ENCODE measurements at regions not wholly inside any gene's neighbourhood (a gene's known extent, or its start where the extent isn't known, plus 50 kb on each side); places are given as distances from the start of the nearest gene placed in this dataset.
"Not testable (repeated sequence)": the region's sequence is repeated elsewhere in the genome, so short reads cannot be mapped to it uniquely, and the experiment has no call there.

GRCh38 chr2:239747771-239748170, 277.4 kb downstream of the NDUFA10 start:
- DNase-seq (ENCODE audit: low read depth in 2 of 2): no peak

- no peak for DNase-seq (ENCODE audit: low read depth in 2 of 2)
Observed at GRCh38 chr2:239747274-239747673, 277.9 kb downstream of the NDUFA10 start.

- DNase-seq (ENCODE audit: low read depth in 2 of 2): no peak
Observed at GRCh38 chr2:239746559-239747246, 278.4 kb downstream of the NDUFA10 start.

GRCh38 chr2:239745386-239746227, 279.5 kb downstream of the NDUFA10 start:
- DNase-seq (ENCODE audit: low read depth in 2 of 2): no peak

GRCh38 chr2:239744706-239745340, 280.3 kb downstream of the NDUFA10 start:
- no peak for DNase-seq (ENCODE audit: low read depth in 2 of 2)

- DNase-seq (ENCODE audit: low read depth in 2 of 2): no peak
Observed at GRCh38 chr2:239743206-239743605, 281.9 kb downstream of the NDUFA10 start.

- no peak for DNase-seq (ENCODE audit: low read depth in 2 of 2)
Observed at GRCh38 chr2:239742377-239742776, 282.8 kb downstream of the NDUFA10 start.

GRCh38 chr2:239739206-239739605, 285.9 kb downstream of the NDUFA10 start:
- no peak for DNase-seq (ENCODE audit: low read depth in 2 of 2)

- no peak for DNase-seq (ENCODE audit: low read depth in 2 of 2)
Observed at GRCh38 chr2:239738159-239738558, 287.0 kb downstream of the NDUFA10 start.

GRCh38 chr2:239737144-239737463, 288.0 kb downstream of the NDUFA10 start:
- DNase-seq (ENCODE audit: low read depth in 2 of 2): no peak

GRCh38 chr2:239736358-239737143, 288.6 kb downstream of the NDUFA10 start:
- no peak for DNase-seq (ENCODE audit: low read depth in 2 of 2)

GRCh38 chr2:239735829-239736357, 289.2 kb downstream of the NDUFA10 start:
- no peak for DNase-seq (ENCODE audit: low read depth in 2 of 2)

GRCh38 chr2:239735131-239735828, 289.9 kb downstream of the NDUFA10 start:
- no peak for DNase-seq (ENCODE audit: low read depth in 2 of 2)

GRCh38 chr2:239734436-239735005, 290.6 kb downstream of the NDUFA10 start:
- DNase-seq (ENCODE audit: low read depth in 2 of 2): no peak

- DNase-seq (ENCODE audit: low read depth in 2 of 2): no peak
Observed at GRCh38 chr2:239732666-239733010, 292.5 kb downstream of the NDUFA10 start.

- no peak for DNase-seq (ENCODE audit: low read depth in 2 of 2)
Observed at GRCh38 chr2:239731998-239732665, 293.0 kb downstream of the NDUFA10 start.

GRCh38 chr2:239731422-239731821, 293.7 kb downstream of the NDUFA10 start:
- no peak for DNase-seq (ENCODE audit: low read depth in 2 of 2)

- no peak for DNase-seq (ENCODE audit: low read depth in 2 of 2)
Observed at GRCh38 chr2:239730897-239731296, 294.2 kb downstream of the NDUFA10 start.

- DNase-seq (ENCODE audit: low read depth in 2 of 2): not testable (repeated sequence)
Observed at GRCh38 chr2:239730567-239730882, 294.6 kb downstream of the NDUFA10 start.

Data from dermis microvascular lymphatic vessel endothelial cell (primary cell).